MM.1S (cell line): ENCODE measurements at regions not wholly inside any gene's neighbourhood (a gene's known extent, or its start where the extent isn't known, plus 50 kb on each side); places are given as distances from the start of the nearest gene placed in this dataset.

Experiments
- CTCF ChIP-seq: fragments of 300-600 bp; sonication (generic); IDR thresholded peaks from 2 replicates; pipeline ENCODE4 v1.5.1; 2016; ENCODE audit warnings: antibody characterized with exemption, low read length, mixed read lengths
- EZH2phosphoT487 ChIP-seq: fragments of 300-600 bp; sonication (generic); IDR thresholded peaks from 2 replicates; pipeline ENCODE4 v1.6.1; 2018; ENCODE audit warnings: antibody characterized with exemption, low read length

GRCh38 chr13:54379461-54379860 lies 1350.8 kb downstream of the OLFM4 start:
- TF ChIP-seq CTCF, result no peak
- TF ChIP-seq EZH2phosphoT487, result no peak
